GM23338 (cell line): ENCODE measurements at regions not wholly inside any gene's neighbourhood (a gene's known extent, or its start where the extent isn't known, plus 50 kb on each side); places are given as distances from the start of the nearest gene placed in this dataset.

ENCODE experiments used
- ATAC-seq: fragments of 200-7000 bp; cut with Tn5 transposase; 3 replicates; pipeline ENCODE4 v1.9.1; 2020
- DNase-seq: peaks from one replicate; pipeline ENCODE4 v3.0.0-alpha.2; 2015; ENCODE audit warnings: low spot score
- H2AFZ ChIP-seq: fragments of 200-600 bp; sonication (generic); 2 replicates; pipeline ENCODE4 v1.8.0; 2016; ENCODE audit warnings: antibody characterized with exemption, mild to moderate bottlenecking, moderate library complexity
- H3F3A ChIP-seq: fragments of 200-600 bp; sonication (generic); replicated peaks from 2 replicates; pipeline ENCODE4 v1.8.0; 2017; ENCODE audit warnings: antibody characterized with exemption, mixed run types, low read depth
- H3K27ac ChIP-seq: fragments of 200-600 bp; sonication (generic); 2 replicates; pipeline ENCODE4 v1.6.1; 2016; ENCODE audit warnings: low read depth
- H3K27me3 ChIP-seq: fragments of 200-600 bp; sonication (generic); 2 replicates; pipeline ENCODE4 v1.8.0; 2016; ENCODE audit warnings: mild to moderate bottlenecking, mixed run types, moderate library complexity; ENCODE audit not compliant: insufficient read depth
- H3K36me3 ChIP-seq: fragments of 200-600 bp; sonication (generic); 2 replicates; pipeline ENCODE4 v1.8.0; 2016; ENCODE audit warnings: mild to moderate bottlenecking; ENCODE audit not compliant: insufficient read depth
- H3K4me1 ChIP-seq: fragments of 200-600 bp; sonication (generic); 2 replicates; pipeline ENCODE4 v1.8.0; 2016; ENCODE audit warnings: mild to moderate bottlenecking, moderate library complexity; ENCODE audit not compliant: insufficient read depth
- H3K4me2 ChIP-seq: fragments of 200-600 bp; sonication (generic); 2 replicates; pipeline ENCODE4 v1.7.1; 2017; ENCODE audit warnings: mixed run types
- H3K4me3 ChIP-seq: fragments of 200-600 bp; sonication (generic); 2 replicates; pipeline ENCODE4 v1.6.1; 2016; ENCODE audit warnings: mixed run types
- H3K79me2 ChIP-seq: fragments of 200-600 bp; sonication (generic); replicated peaks from 2 replicates; pipeline ENCODE4 v1.8.0; 2017; ENCODE audit warnings: mild to moderate bottlenecking; ENCODE audit not compliant: insufficient read depth
- H3K9me2 ChIP-seq: fragments of 200-600 bp; sonication (generic); 2 replicates; pipeline ENCODE4 v1.8.0; 2017; ENCODE audit not compliant: insufficient read depth
- H4K20me1 ChIP-seq: fragments of 200-600 bp; sonication (generic); replicated peaks from 2 replicates; pipeline ENCODE4 v1.8.0; 2017; ENCODE audit warnings: mild to moderate bottlenecking; ENCODE audit not compliant: insufficient read depth
- H3K27ac Mint-ChIP-seq: 2 replicates; pipeline ENCODE4 v1.8.0; 2020; ENCODE audit warnings: inconsistent platforms, mild to moderate bottlenecking, moderate library complexity, mixed read lengths
- H3K27me3 Mint-ChIP-seq: 3 replicates; pipeline ENCODE4 v1.8.0; 2022; ENCODE audit warnings: low read depth, mild to moderate bottlenecking, moderate library complexity, mixed read lengths, inconsistent platforms; ENCODE audit not compliant: insufficient read depth, poor library complexity
- H3K36me3 Mint-ChIP-seq: 3 replicates; pipeline ENCODE4 v1.8.0; 2021; ENCODE audit warnings: low read depth, mild to moderate bottlenecking, inconsistent platforms, moderate library complexity, mixed read lengths
- H3K4me1 Mint-ChIP-seq: 3 replicates; pipeline ENCODE4 v1.8.0; 2020; ENCODE audit warnings: mild to moderate bottlenecking, inconsistent platforms, mixed read lengths
- H3K4me3 Mint-ChIP-seq: 3 replicates; pipeline ENCODE4 v1.8.0; 2021; ENCODE audit warnings: moderate library complexity, mild to moderate bottlenecking, inconsistent platforms, mixed read lengths
- H3K9me3 Mint-ChIP-seq: 3 replicates; pipeline ENCODE4 v1.8.0; 2020; ENCODE audit warnings: moderate library complexity, mild to moderate bottlenecking, inconsistent platforms, mixed read lengths
- CREB1 ChIP-seq: fragments of 250-450 bp; sonication (Bioruptor Pico); IDR thresholded peaks from 2 replicates; pipeline ENCODE4 v1.5.0; 2020; ENCODE audit warnings: low read depth, mild to moderate bottlenecking, moderate library complexity
- EZH2 ChIP-seq: fragments of 200-600 bp; sonication (generic); IDR thresholded peaks from one replicate; pipeline ENCODE4 v1.8.0; 2017; ENCODE audit warnings: antibody characterized with exemption, mild to moderate bottlenecking, low read depth; ENCODE audit not compliant: unreplicated experiment
- EZH2phosphoT487 ChIP-seq: fragments of 200-600 bp; sonication (generic); IDR thresholded peaks from one replicate; pipeline ENCODE4 v1.8.1; 2018; ENCODE audit warnings: antibody characterized with exemption; ENCODE audit not compliant: unreplicated experiment
- JUNB ChIP-seq: IDR thresholded peaks from one replicate; pipeline ENCODE4 v1.6.1; 2016; ENCODE audit warnings: antibody characterized with exemption; ENCODE audit not compliant: unreplicated experiment
- NANOG ChIP-seq: IDR thresholded peaks from 2 replicates; pipeline ENCODE4 v1.6.1; 2016; ENCODE audit warnings: antibody characterized with exemption, borderline replicate concordance
- POLR2AphosphoS5 ChIP-seq: IDR thresholded peaks from 2 replicates; pipeline ENCODE4 v1.6.1; 2016; ENCODE audit warnings: antibody characterized with exemption, low read depth
- STAT1 ChIP-seq: IDR thresholded peaks from one replicate; pipeline ENCODE4 v1.6.1; 2016; ENCODE audit warnings: antibody characterized with exemption; ENCODE audit not compliant: unreplicated experiment
- ZNF114 ChIP-seq: fragments of 250-450 bp; sonication (Bioruptor Pico); IDR thresholded peaks from 2 replicates; pipeline ENCODE4 v1.5.0; 2020; ENCODE audit warnings: mild to moderate bottlenecking, moderate library complexity
- ZNF331 ChIP-seq: fragments of 250-450 bp; sonication (Bioruptor Pico); IDR thresholded peaks from 2 replicates; pipeline ENCODE4 v1.5.0; 2020; ENCODE audit warnings: low read depth, mild to moderate bottlenecking, moderate library complexity
- ZNF462 ChIP-seq: fragments of 250-450 bp; sonication (Bioruptor Pico); IDR thresholded peaks from 2 replicates; pipeline ENCODE4 v1.5.0; 2020; ENCODE audit warnings: mild to moderate bottlenecking, moderate library complexity
- TF ChIP-seq, protein P1 (sequence below): IDR thresholded peaks from one replicate; pipeline ENCODE4 v1.6.1; 2018; ENCODE audit warnings: antibody characterized with exemption; ENCODE audit not compliant: unreplicated experiment
- TF ChIP-seq, protein P2 (sequence below): IDR thresholded peaks from 2 replicates; pipeline ENCODE4 v1.6.1; 2016; ENCODE audit warnings: antibody characterized with exemption
- TF ChIP-seq, protein P3 (sequence below), 2 experiments: fragments of 200-600 bp in 1 of 2; sonication (generic) in 1 of 2; conservative IDR thresholded peaks; 2 replicates each; pipeline versions ENCODE4 v1.5.1 to v1.6.1; 2016 to 2017; ENCODE audit warnings: antibody characterized with exemption in 2 of 2, low read depth in 2 of 2, mild to moderate bottlenecking in 2 of 2, moderate library complexity in 1 of 2

GRCh38 chr3:164221297-164221696 is 857.0 kb downstream of the SI start:
- H3K9me3 Mint-ChIP-seq, result peaks cover 19% of the 10 kb centered on the region
- Histone ChIP-seq H3K36me3 (no peaks in the 10 kb centered on the region), H4K20me1 (no peaks in the 10 kb centered on the region), H3K4me3 (no peak overlapping the region), H3K9me2 (peaks cover 1% of the 10 kb centered on the region; the same call in 1 of the 2 replicates), H3K4me2 (no peak overlapping the region), H3K27ac (no peak overlapping the region), H3F3A (no peaks in the 10 kb centered on the region), H3K27me3 (no peaks in the 10 kb centered on the region), H2AFZ (no peak overlapping the region), H3K4me1 (peaks cover 20% of the 10 kb centered on the region), H3K79me2 (no peaks in the 10 kb centered on the region)
- TF ChIP-seq STAT1, result no peak
- no peak for TF ChIP-seq CREB1
- TF ChIP-seq JUNB, result no peak
- no peak for TF ChIP-seq EZH2
- no peak for TF ChIP-seq NANOG
- no peak for TF ChIP-seq POLR2AphosphoS5
- TF ChIP-seq ZNF114 (CRISPR knock-in tag), result no peak
- TF ChIP-seq, protein P1, sequence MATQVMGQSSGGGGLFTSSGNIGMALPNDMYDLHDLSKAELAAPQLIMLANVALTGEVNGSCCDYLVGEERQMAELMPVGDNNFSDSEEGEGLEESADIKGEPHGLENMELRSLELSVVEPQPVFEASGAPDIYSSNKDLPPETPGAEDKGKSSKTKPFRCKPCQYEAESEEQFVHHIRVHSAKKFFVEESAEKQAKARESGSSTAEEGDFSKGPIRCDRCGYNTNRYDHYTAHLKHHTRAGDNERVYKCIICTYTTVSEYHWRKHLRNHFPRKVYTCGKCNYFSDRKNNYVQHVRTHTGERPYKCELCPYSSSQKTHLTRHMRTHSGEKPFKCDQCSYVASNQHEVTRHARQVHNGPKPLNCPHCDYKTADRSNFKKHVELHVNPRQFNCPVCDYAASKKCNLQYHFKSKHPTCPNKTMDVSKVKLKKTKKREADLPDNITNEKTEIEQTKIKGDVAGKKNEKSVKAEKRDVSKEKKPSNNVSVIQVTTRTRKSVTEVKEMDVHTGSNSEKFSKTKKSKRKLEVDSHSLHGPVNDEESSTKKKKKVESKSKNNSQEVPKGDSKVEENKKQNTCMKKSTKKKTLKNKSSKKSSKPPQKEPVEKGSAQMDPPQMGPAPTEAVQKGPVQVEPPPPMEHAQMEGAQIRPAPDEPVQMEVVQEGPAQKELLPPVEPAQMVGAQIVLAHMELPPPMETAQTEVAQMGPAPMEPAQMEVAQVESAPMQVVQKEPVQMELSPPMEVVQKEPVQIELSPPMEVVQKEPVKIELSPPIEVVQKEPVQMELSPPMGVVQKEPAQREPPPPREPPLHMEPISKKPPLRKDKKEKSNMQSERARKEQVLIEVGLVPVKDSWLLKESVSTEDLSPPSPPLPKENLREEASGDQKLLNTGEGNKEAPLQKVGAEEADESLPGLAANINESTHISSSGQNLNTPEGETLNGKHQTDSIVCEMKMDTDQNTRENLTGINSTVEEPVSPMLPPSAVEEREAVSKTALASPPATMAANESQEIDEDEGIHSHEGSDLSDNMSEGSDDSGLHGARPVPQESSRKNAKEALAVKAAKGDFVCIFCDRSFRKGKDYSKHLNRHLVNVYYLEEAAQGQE, result no peak
- TF ChIP-seq, protein P2, sequence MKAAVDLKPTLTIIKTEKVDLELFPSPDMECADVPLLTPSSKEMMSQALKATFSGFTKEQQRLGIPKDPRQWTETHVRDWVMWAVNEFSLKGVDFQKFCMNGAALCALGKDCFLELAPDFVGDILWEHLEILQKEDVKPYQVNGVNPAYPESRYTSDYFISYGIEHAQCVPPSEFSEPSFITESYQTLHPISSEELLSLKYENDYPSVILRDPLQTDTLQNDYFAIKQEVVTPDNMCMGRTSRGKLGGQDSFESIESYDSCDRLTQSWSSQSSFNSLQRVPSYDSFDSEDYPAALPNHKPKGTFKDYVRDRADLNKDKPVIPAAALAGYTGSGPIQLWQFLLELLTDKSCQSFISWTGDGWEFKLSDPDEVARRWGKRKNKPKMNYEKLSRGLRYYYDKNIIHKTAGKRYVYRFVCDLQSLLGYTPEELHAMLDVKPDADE, result no peak
- TF ChIP-seq EZH2phosphoT487, result no peak
- no peak for TF ChIP-seq ZNF462 (CRISPR knock-in tag)
- TF ChIP-seq ZNF331 (CRISPR knock-in tag), result no peak
- TF ChIP-seq, protein P3, sequence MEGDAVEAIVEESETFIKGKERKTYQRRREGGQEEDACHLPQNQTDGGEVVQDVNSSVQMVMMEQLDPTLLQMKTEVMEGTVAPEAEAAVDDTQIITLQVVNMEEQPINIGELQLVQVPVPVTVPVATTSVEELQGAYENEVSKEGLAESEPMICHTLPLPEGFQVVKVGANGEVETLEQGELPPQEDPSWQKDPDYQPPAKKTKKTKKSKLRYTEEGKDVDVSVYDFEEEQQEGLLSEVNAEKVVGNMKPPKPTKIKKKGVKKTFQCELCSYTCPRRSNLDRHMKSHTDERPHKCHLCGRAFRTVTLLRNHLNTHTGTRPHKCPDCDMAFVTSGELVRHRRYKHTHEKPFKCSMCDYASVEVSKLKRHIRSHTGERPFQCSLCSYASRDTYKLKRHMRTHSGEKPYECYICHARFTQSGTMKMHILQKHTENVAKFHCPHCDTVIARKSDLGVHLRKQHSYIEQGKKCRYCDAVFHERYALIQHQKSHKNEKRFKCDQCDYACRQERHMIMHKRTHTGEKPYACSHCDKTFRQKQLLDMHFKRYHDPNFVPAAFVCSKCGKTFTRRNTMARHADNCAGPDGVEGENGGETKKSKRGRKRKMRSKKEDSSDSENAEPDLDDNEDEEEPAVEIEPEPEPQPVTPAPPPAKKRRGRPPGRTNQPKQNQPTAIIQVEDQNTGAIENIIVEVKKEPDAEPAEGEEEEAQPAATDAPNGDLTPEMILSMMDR (conservative IDR thresholded peaks at IDR 0.05; ENCODE audit: low read depth in 2 of 2), result no peak
- H3K4me3 Mint-ChIP-seq, result no peak overlapping the region
- H3K27me3 Mint-ChIP-seq, result no peaks in the 10 kb centered on the region
- H3K4me1 Mint-ChIP-seq, result peaks cover 16% of the 10 kb centered on the region; the same call in 2 of the 3 replicates
- peaks cover 14% of the 10 kb centered on the region; the same call in 2 of the 3 replicates for H3K36me3 Mint-ChIP-seq
- ATAC-seq, result no peak
- no peak for DNase-seq
- H3K27ac Mint-ChIP-seq, result no peak overlapping the region
